Hematopoietic multipotent progenitor cell treated with erythropoietin and hydrocortisone succinate and interleukin-3 and kit ligand, for 17 days (in vitro differentiated cells): ENCODE measurements at regions not wholly inside any gene's neighbourhood (a gene's known extent, or its start where the extent isn't known, plus 50 kb on each side); places are given as distances from the start of the nearest gene placed in this dataset.

Source experiments
- DNase-seq: peaks from one replicate; pipeline ENCODE4 v3.0.0-alpha.2; 2015; ENCODE audit warnings: low spot score

GRCh38 chr15:93238641-93239040 is 149.6 kb upstream of the RGMA start:
- DNase-seq, result no peak

- DNase-seq, result no peak
Measured at GRCh38 chr15:93235926-93236780, 147.1 kb upstream of the RGMA start.

- no peak for DNase-seq
Measured at GRCh38 chr15:93235269-93235668, 146.3 kb upstream of the RGMA start.

GRCh38 chr15:93233710-93234109 is 144.7 kb upstream of the RGMA start:
- no peak for DNase-seq

GRCh38 chr15:93232845-93233244 is 143.8 kb upstream of the RGMA start:
- no peak for DNase-seq

- no peak for DNase-seq
Measured at GRCh38 chr15:93231994-93232393, 143.0 kb upstream of the RGMA start.

GRCh38 chr15:93231261-93231925 is 142.4 kb upstream of the RGMA start:
- no peak for DNase-seq

GRCh38 chr15:93228546-93228945 is 139.5 kb upstream of the RGMA start:
- no peak for DNase-seq

- no peak for DNase-seq
Measured at GRCh38 chr15:93223803-93224202, 134.8 kb upstream of the RGMA start.

- DNase-seq, result no peak
Measured at GRCh38 chr15:93221759-93222158, 132.7 kb upstream of the RGMA start.

GRCh38 chr15:93219859-93220420 is 130.9 kb upstream of the RGMA start:
- no peak for DNase-seq

- DNase-seq, result no peak
Measured at GRCh38 chr15:93217343-93217742, 128.3 kb upstream of the RGMA start.

- no peak for DNase-seq
Measured at GRCh38 chr15:93214106-93214505, 125.1 kb upstream of the RGMA start.

GRCh38 chr15:93213281-93213680 is 124.3 kb upstream of the RGMA start:
- DNase-seq, result no peak

GRCh38 chr15:93212578-93212977 is 123.6 kb upstream of the RGMA start:
- no peak for DNase-seq

- no peak for DNase-seq
Measured at GRCh38 chr15:93210995-93211394, 122.0 kb upstream of the RGMA start.

GRCh38 chr15:93209690-93210445 is 120.9 kb upstream of the RGMA start:
- no peak for DNase-seq

- DNase-seq, result no peak
Measured at GRCh38 chr15:93206893-93207292, 117.9 kb upstream of the RGMA start.

- DNase-seq, result no peak
Measured at GRCh38 chr15:93205413-93205812, 116.4 kb upstream of the RGMA start.

- no peak for DNase-seq
Measured at GRCh38 chr15:93203036-93203435, 114.0 kb upstream of the RGMA start.

GRCh38 chr15:93202405-93202804 is 113.4 kb upstream of the RGMA start:
- no peak for DNase-seq

- DNase-seq, result no peak
Measured at GRCh38 chr15:93201940-93202339, 112.9 kb upstream of the RGMA start.

GRCh38 chr15:93200837-93201226 is 111.8 kb upstream of the RGMA start:
- no peak for DNase-seq
